ENCODE measurements at regions not wholly inside any gene's neighbourhood (a gene's known extent, or its start where the extent isn't known, plus 50 kb on each side); places are given as distances from the start of the nearest gene placed in this dataset.

DNA sequence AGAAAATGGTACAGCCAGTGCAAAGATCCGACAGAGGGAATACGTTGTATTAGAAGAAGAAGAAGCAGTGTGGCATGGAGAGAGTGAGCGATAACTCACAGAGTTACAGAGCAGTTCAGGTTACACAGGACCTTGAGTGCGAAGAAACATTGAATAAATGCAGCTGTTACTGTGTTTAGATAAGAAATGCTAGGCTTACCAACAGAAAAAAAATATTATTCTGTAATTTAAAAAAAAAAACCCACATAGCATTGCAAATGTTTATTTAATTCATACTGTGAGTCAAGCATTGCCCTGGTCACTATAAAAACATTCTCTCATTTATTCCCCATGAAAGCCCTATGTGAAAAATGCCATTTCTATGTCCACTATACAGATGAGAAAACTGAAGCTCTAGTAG is 373.4 kb upstream of the EPHA7 start:
- no peak for TF ChIP-seq SUZ12 (IDR thresholded peaks at IDR 0.05; ENCODE audit: extremely low read depth, insufficient read depth, insufficient read length)
- TF ChIP-seq ZNF274 (IDR thresholded peaks at IDR 0.05; ENCODE audit: low read depth, low read length): no peak
- no peak for TF ChIP-seq YY1 (IDR thresholded peaks at IDR 0.05; ENCODE audit: insufficient read depth, insufficient read length)

Data from NT2/D1 (cell line).